K562 (cell line): ENCODE measurements at regions not wholly inside any gene's neighbourhood (a gene's known extent, or its start where the extent isn't known, plus 50 kb on each side); places are given as distances from the start of the nearest gene placed in this dataset.

Experiments
- ATAC-seq: fragments of 200-7000 bp; cut with Tn5 transposase; 3 replicates; pipeline ENCODE4 v1.9.1; 2020; ENCODE audit warnings: moderate library complexity
- BruUV-seq: library from RNA; stranded (reverse); fragments of 400-500 nt; replicated peaks from 2 replicates; lab custom pipeline; 2021; lab: Mats Ljungman, UMichigan
- CTCF ChIA-PET: fragments of 300-600 bp; formaldehyde crosslinking; extraction: SDS; loops from one replicate; lab custom pipeline; 2021; ENCODE audit warnings: low intra/inter-chr PET ratio; lab: Yijun Ruan, JAX
- POLR2A ChIA-PET: fragments of 300-600, 350-650 bp; sonication (Branson Sonifier 250); formaldehyde crosslinking; extraction: SDS; loops from one replicate; lab custom pipeline; 2021; ENCODE audit warnings: antibody characterized with exemption, inconsistent platforms; lab: Yijun Ruan, JAX
- DNase-seq, 4 experiments: peaks; one replicate each; pipeline versions ENCODE4 v3.0.0 to v3.0.0-alpha.2; 2011 to 2018; ENCODE audit warnings: low spot score in 3 of 4, mixed read lengths in 3 of 4; ENCODE audit errors: extremely low read depth in 1 of 4
- FAIRE-seq: peaks from 2 replicates; lab custom pipeline; 2011; peaks lifted over from hg19 to GRCh38; lab: Jason Lieb, UNC
- H2AFZ ChIP-seq: 2 replicates; pipeline ENCODE4 v1.6.0; 2011; ENCODE audit warnings: low read depth, low read length, control low read depth, inconsistent platforms
- H3K27ac ChIP-seq: fragments of 200-600 bp; 3 replicates; pipeline ENCODE4 v1.8.0; 2011; ENCODE audit warnings: low read depth, mild to moderate bottlenecking, control low read depth, inconsistent platforms, low read length, moderate library complexity, mixed read lengths; ENCODE audit errors: extremely low read depth
- H3K27me3 ChIP-seq, 2 experiments: fragments of 300-600 bp in 1 of 2; 2 replicates in 1 of 2; 3 replicates in 1 of 2; pipeline versions ENCODE4 v1.6.0 to v1.8.0; 2011; ENCODE audit warnings: inconsistent platforms in 2 of 2, low read length in 2 of 2, mild to moderate bottlenecking in 1 of 2, mixed read lengths in 1 of 2, moderate library complexity in 1 of 2; ENCODE audit not compliant: control insufficient read depth in 2 of 2, insufficient read depth in 2 of 2
- H3K36me3 ChIP-seq: fragments of 300-600 bp; 3 replicates; pipeline ENCODE4 v1.8.0; 2011; ENCODE audit warnings: mild to moderate bottlenecking, low read length, inconsistent platforms; ENCODE audit not compliant: control insufficient read depth, insufficient read depth
- H3K4me1 ChIP-seq, 2 experiments: fragments of 200-600 bp in 1 of 2; replicated peaks in 1 of 2; 2 replicates in 1 of 2; 3 replicates in 1 of 2; pipeline versions ENCODE4 v1.5.1 to v1.8.0; 2011; ENCODE audit warnings: inconsistent platforms in 2 of 2, low read length in 2 of 2, mild to moderate bottlenecking in 1 of 2, mixed read lengths in 1 of 2, moderate library complexity in 1 of 2; ENCODE audit not compliant: control insufficient read depth in 2 of 2, insufficient read depth in 2 of 2
- H3K4me2 ChIP-seq: 2 replicates; pipeline ENCODE4 v1.6.1; 2011; ENCODE audit warnings: low read length, control low read depth, inconsistent platforms, mixed read lengths; ENCODE audit not compliant: insufficient read depth
- H3K4me3 ChIP-seq: fragments of 200-600 bp; sonication (generic), shearing (Covaris generic); 2 replicates; pipeline ENCODE4 v1.5.1; 2016; ENCODE audit warnings: control low read depth, inconsistent platforms
- H3K79me2 ChIP-seq: fragments of 200-600 bp; 3 replicates; pipeline ENCODE4 v1.8.0; 2011; ENCODE audit warnings: low read length, inconsistent platforms; ENCODE audit not compliant: control insufficient read depth, insufficient read depth
- H3K9ac ChIP-seq, 2 experiments: 2 replicates each; pipeline versions ENCODE4 v1.6.0 to v1.6.1; 2011; ENCODE audit warnings: low read depth in 2 of 2, low read length in 2 of 2, control low read depth in 1 of 2, inconsistent platforms in 1 of 2, mild to moderate bottlenecking in 1 of 2, mixed read lengths in 1 of 2; ENCODE audit not compliant: insufficient read depth in 1 of 2
- H3K9me1 ChIP-seq: one replicate; pipeline ENCODE4 v1.6.0; 2011; ENCODE audit warnings: inconsistent platforms, mild to moderate bottlenecking, low read length, moderate library complexity; ENCODE audit not compliant: control insufficient read depth, insufficient read depth
- H3K9me3 ChIP-seq: replicated peaks from 2 replicates; pipeline ENCODE4 v1.5.1; 2011; ENCODE audit warnings: low read depth, low read length, inconsistent platforms; ENCODE audit not compliant: control insufficient read depth, insufficient read depth
- H4K20me1 ChIP-seq: replicated peaks from 2 replicates; pipeline ENCODE4 v1.6.1; 2011; ENCODE audit warnings: low read length, inconsistent platforms, mixed read lengths; ENCODE audit not compliant: control insufficient read depth, insufficient read depth
- C11orf30 ChIP-seq: fragments of 450-650 bp; IDR thresholded peaks from 2 replicates; pipeline ENCODE4 v1.6.1; 2016; ENCODE audit warnings: low read depth, mild to moderate bottlenecking
- CXXC5 ChIP-seq: fragments of 250-450 bp; sonication (Bioruptor Pico); IDR thresholded peaks from 2 replicates; pipeline ENCODE4 v1.8.0; 2022; ENCODE audit warnings: inconsistent platforms, mild to moderate bottlenecking, moderate library complexity
- ELF4 ChIP-seq: fragments of 450-650 bp; formaldehyde crosslinking; IDR thresholded peaks from 2 replicates; pipeline ENCODE4 v1.4.0; 2022; ENCODE audit warnings: missing genetic modification characterization
- ESRRA ChIP-seq: fragments of 450-650 bp; IDR thresholded peaks from 2 replicates; pipeline ENCODE4 v1.6.1; 2014; ENCODE audit warnings: low read depth, mild to moderate bottlenecking, moderate library complexity, borderline replicate concordance
- GATAD2A ChIP-seq: fragments of 450-650 bp; IDR thresholded peaks from 2 replicates; pipeline ENCODE4 v1.6.1; 2017
- HDAC1 ChIP-seq, 2 experiments: fragments of 450-650 bp; IDR thresholded peaks; 2 replicates each; pipeline ENCODE4 v1.6.1; 2016 to 2017; ENCODE audit warnings: inconsistent platforms in 1 of 2, mild to moderate bottlenecking in 1 of 2, moderate library complexity in 1 of 2
- HNRNPH1 ChIP-seq: fragments of 200-400 bp; formaldehyde crosslinking; optimal IDR thresholded peaks from 2 replicates; pipeline ENCODE3; 2017; ENCODE audit warnings: low read depth, mild to moderate bottlenecking, low read length, moderate library complexity
- KLF13 ChIP-seq: fragments of 450-650 bp; IDR thresholded peaks from 2 replicates; pipeline ENCODE4 v1.6.1; 2016; ENCODE audit warnings: missing genetic modification characterization, low read depth, mild to moderate bottlenecking, missing compliant biosample characterization, moderate library complexity, borderline replicate concordance
- KLF16 ChIP-seq: IDR thresholded peaks from 2 replicates; pipeline ENCODE4 v1.6.1; 2016; ENCODE audit warnings: antibody characterized with exemption
- NR3C1 ChIP-seq: sonication (generic); formaldehyde crosslinking; IDR thresholded peaks from 2 replicates; pipeline ENCODE4 v1.8.1; 2022; ENCODE audit warnings: missing genetic modification reagents
- POLR3A ChIP-seq: IDR thresholded peaks from 2 replicates; pipeline ENCODE4 v1.6.1; 2011; ENCODE audit warnings: borderline replicate concordance, mild to moderate bottlenecking, moderate library complexity; ENCODE audit not compliant: insufficient read length, insufficient read depth; ENCODE audit errors: extremely low read depth
- PTTG1 ChIP-seq: fragments of 450-650 bp; IDR thresholded peaks from 2 replicates; pipeline ENCODE4 v1.6.1; 2016; ENCODE audit warnings: low read depth, mild to moderate bottlenecking, missing genetic modification characterization, missing compliant biosample characterization
- RBM25 ChIP-seq: fragments of 200-400 bp; formaldehyde crosslinking; IDR thresholded peaks from 2 replicates; pipeline ENCODE4 v1.6.1; 2018; ENCODE audit warnings: low read length, low read depth, moderate library complexity; ENCODE audit not compliant: severe bottlenecking
- SMARCB1 ChIP-seq: IDR thresholded peaks from 2 replicates; pipeline ENCODE4 v1.6.1; 2011; ENCODE audit warnings: improper control_type of control experiment, low read depth; ENCODE audit not compliant: insufficient read length
- U2AF1 ChIP-seq: fragments of 200-400 bp; formaldehyde crosslinking; optimal IDR thresholded peaks from 2 replicates; pipeline ENCODE3; 2017; ENCODE audit warnings: mild to moderate bottlenecking, low read depth, low read length, moderate library complexity
- ZKSCAN8 ChIP-seq: fragments of 200-800 bp; sonication (Bioruptor generic); IDR thresholded peaks from 2 replicates; pipeline ENCODE4 v1.6.1; 2016; ENCODE audit warnings: missing genetic modification characterization, missing compliant biosample characterization
- ZNF274 ChIP-seq: IDR thresholded peaks from 2 replicates; pipeline ENCODE4 v1.6.1; 2011; ENCODE audit warnings: low read depth, mild to moderate bottlenecking, low read length, moderate library complexity, borderline replicate concordance
- ZNF639 ChIP-seq, 2 experiments: fragments of 200-800 bp in 1 of 2; sonication (Bioruptor generic) in 1 of 2; sonication (generic) in 1 of 2; formaldehyde crosslinking in 1 of 2; IDR thresholded peaks in 1 of 2; conservative IDR thresholded peaks in 1 of 2; 2 replicates each; pipeline versions ENCODE4 v1.5.0 to v1.6.1; 2016 to 2020; ENCODE audit warnings: missing compliant biosample characterization in 1 of 2, missing genetic modification characterization in 1 of 2, missing genetic modification reagents in 1 of 2
- ZNF77 ChIP-seq: fragments of 250-450 bp; sonication (Bioruptor Pico); IDR thresholded peaks from 2 replicates; pipeline ENCODE4 v1.5.0; 2020
- WGBS: fragments of 100-300 bp; shearing (Covaris generic); methylation state at CpG from one replicate; pipeline ENCODE4 v1.1.6; 2016; ENCODE audit warnings: low coverage, mixed read lengths; ENCODE audit not compliant: insufficient coverage; ENCODE audit errors: missing lambda C conversion rate; 5-methylcytosine and 5-hydroxymethylcytosine counted together
- in situ Hi-C: fragments of 300-500 bp; cut with MboI; formaldehyde crosslinking; loops from 4 replicates; pipeline ENCODE4 v1.15.0; 2018; ENCODE audit warnings: inconsistent platforms, mixed read lengths
- intact Hi-C: fragments of 100-400 bp; cut with micrococcal nuclease; formaldehyde crosslinking; loops from 2 replicates; pipeline ENCODE4 v1.14.2; 2022
- TF ChIP-seq, protein P1 (sequence below): sonication (generic); formaldehyde crosslinking; IDR thresholded peaks from 2 replicates; pipeline ENCODE4 v1.5.0; 2020; ENCODE audit warnings: missing genetic modification reagents

DNA sequence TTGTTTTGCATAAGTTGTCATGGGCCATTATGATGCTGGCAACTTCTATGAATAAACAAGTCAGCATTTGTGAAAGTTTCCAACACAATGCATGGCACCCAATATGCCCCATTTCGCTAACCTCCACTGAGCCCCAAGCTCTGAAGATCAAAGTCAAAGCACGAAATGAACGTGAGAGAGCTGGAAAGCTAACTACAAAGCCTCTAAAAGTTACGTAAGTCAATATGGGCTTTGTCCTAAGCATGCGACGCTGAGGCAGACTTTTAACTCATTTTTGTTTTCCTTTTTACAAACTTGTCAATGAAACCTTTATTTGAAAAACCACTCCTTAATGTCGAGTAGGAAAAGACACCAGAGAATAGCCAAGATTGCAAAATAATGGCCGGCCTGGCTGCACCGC, 131.6 kb upstream of the NUDT7 start:
- H4K20me1 ChIP-seq: no peaks in the 10 kb centered on the region
- no peak for ATAC-seq
- 3% methylated on average over 9 of the region's 9 CpGs for WGBS
- TF ChIP-seq RBM25 (no peak), U2AF1 (no peak), ZNF274 (no peak), KLF16 (no peak), ESRRA (no peak), SMARCB1 (no peak), POLR3A (no peak), CXXC5 (no peak), ZNF639 (CRISPR knock-in tag; conservative IDR thresholded peaks at IDR 0.05 in 1 of 2, IDR thresholded peaks at IDR 0.05 in 1 of 2) (no peak), ZNF77 (CRISPR knock-in tag) (no peak), KLF13 (tag) (no peak), HDAC1 (IDR thresholded peaks at IDR 0.05) (no peak), HNRNPH1 (no peak), GATAD2A (no peak), C11orf30 (no peak), NR3C1 (CRISPR knock-in tag) (no peak), ELF4 (CRISPR knock-in tag) (no peak), ZKSCAN8 (no peak), PTTG1 (tag) (no peak)
- TF ChIP-seq, protein P1, sequence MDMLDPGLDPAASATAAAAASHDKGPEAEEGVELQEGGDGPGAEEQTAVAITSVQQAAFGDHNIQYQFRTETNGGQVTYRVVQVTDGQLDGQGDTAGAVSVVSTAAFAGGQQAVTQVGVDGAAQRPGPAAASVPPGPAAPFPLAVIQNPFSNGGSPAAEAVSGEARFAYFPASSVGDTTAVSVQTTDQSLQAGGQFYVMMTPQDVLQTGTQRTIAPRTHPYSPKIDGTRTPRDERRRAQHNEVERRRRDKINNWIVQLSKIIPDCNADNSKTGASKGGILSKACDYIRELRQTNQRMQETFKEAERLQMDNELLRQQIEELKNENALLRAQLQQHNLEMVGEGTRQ: no peak
- TF ChIP-seq, all 486 proteins: peak for 0
- BruUV-seq: no TSS peak
- in situ Hi-C loops: no loop called here
- intact Hi-C loops: no loop called here
- Histone ChIP-seq H3K36me3 (no peaks in the 10 kb centered on the region), H2AFZ (no peak overlapping the region), H3K4me2 (no peak overlapping the region), H3K27ac (no peak overlapping the region), H3K9me3 (no peaks in the 10 kb centered on the region), H3K27me3 (peaks cover 4 to 6% of the 10 kb centered on the region in 2 experiments; a peak in 2 of 5 replicates), H3K4me3 (no peak overlapping the region), H3K9ac (no peak overlapping the region), H3K79me2 (no peaks in the 10 kb centered on the region), H3K4me1 (no peaks in the 10 kb centered on the region), H3K9me1 (no peaks in the 10 kb centered on the region)
- FAIRE-seq: no peak
- no peak for DNase-seq
- ChIA-PET CTCF (no interaction called here), POLR2A (no interaction called here)
